ENCODE measurements at regions not wholly inside any gene's neighbourhood (a gene's known extent, or its start where the extent isn't known, plus 50 kb on each side); places are given as distances from the start of the nearest gene placed in this dataset.
"Not testable (repeated sequence)": the region's sequence is repeated elsewhere in the genome, so short reads cannot be mapped to it uniquely, and the experiment has no call there.

DNA sequence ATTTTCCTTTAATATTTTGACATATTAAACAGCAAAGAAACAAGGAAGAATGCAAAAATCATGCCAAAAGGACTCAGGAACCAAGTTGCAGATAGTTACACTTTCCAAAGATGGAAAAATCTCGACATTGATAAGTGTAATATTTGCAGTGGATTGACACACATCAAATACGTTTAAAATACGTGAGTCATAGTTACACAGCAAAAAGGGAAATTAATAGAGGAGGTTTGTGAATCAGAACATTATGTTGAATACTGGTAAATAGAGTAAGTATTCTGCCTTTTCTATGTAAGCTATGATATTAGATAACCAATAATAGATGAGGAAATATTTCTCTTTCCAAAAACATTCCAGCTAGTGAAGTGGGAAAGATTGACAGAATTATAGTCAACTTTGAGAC is 1761.3 kb upstream of the IGFBP7 start:
- no peak for DNase-seq (ENCODE audit: low spot score)

DNA sequence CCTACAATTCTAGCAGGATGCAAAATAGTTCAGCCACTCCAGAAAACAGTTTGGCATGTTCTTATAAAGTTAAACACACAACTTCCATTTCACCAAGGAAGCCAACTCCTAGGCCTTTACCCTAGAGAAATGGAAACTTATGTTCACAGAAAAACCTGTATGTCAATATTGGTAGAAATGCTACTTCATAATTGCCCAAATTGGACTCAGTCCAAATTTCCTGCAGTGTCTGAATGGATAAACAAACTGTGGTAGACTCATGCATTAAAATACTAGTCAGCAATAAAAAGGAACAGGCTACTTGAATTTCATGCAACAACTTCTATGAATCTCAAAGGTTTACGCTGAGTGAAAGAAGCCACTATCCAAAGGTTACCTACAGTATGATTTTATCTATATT is 1738.8 kb upstream of the IGFBP7 start:
- no peak for DNase-seq (ENCODE audit: low spot score)

DNA sequence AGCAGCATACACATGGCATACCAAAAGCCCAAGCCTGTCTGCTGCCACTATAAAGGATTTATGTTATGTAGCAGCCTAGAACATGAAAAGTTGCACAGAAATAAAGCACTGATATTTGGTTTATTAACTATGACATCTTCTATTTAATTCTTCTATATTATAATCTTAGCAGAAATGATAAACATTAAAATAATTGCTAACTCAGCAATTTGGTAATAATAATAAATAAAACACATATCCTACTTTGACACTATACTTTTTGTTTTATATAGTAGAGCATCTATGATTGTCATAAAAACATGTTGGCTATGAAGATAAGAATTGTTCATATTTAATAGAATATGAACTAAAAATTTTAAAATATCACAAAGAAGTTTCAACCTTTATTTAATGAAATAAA is 1733.3 kb upstream of the IGFBP7 start:
- DNase-seq (ENCODE audit: low spot score) = no peak

DNA sequence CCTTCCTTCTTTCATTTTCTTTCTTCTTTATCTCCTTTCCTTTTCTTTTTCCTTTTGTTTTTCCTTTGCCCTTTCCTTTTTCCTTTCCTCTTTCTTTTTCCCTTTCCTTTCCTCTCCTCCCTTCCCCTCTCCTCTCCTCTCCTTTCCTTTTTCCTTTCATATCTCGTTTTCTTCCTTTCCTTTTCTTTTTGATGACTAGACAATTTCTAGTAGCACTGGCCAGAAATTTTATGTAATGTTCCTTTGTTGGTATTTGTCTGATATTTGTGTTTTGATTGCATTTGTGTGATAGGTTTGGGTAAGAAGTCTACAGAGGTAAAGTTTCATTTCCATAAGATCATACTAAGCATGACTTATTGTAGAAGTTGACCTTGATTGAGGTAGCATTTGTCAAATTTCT is 1722.9 kb upstream of the IGFBP7 start:
- no peak for DNase-seq (ENCODE audit: low spot score)

DNA sequence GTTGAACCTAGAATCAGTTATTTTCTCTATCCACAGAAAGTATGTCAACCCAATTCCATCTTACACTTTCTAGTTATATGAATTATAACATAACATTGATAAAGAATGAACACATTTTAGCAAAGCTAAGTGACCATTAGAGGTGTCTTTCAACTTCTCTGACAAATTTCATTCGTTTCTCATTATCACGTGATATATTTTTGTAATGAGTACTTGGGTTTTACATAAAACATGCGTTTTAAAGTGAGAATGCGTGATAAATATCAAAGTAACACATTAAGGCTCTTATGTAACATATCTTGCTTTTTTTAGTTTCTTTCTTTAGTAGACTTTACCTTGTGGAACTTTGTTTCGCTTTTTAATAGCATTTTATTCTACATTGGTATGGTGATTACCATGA is 1715.1 kb upstream of the IGFBP7 start:
- DNase-seq (ENCODE audit: low spot score) = no peak

DNA sequence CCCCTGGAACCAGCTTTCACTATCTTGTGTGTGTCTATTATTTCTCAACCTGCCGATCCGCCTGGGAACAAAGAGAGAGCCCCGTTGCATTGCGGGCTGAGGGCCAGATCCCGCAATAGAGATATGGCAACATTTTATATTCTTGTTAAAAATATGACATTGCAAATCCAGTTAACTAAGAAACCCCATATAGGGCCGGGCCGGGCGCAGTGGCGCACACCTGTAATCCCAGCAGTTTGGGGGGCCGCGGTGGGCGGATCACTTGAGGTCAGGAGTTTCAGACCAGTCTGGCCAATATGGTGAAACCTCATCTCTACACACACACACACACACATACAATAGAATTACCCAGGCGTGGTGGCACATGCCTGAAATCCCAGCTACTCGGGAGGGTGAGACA is 1708.4 kb upstream of the IGFBP7 start:
- not testable (repeated sequence) for DNase-seq (ENCODE audit: low spot score)

DNA sequence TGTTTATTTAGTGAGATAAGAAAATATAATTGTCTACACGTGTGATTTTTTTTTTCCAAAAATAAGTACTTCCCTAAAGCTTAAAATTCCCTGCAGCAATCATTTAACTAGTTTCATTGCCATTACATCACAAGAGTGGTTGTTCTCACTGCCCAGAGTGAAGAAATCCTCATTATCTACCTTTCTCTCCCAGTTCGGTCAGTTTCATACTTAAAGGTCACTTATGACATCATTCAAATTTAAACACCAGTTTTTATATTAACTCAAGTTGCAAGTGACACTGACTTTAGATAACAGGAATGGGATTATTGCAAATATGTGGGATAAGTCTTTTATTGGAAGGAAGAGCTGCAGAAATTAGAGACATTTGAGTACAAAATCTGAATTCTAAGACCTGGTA is 1699.8 kb upstream of the IGFBP7 start:
- no peak for DNase-seq (ENCODE audit: low spot score)

DNA sequence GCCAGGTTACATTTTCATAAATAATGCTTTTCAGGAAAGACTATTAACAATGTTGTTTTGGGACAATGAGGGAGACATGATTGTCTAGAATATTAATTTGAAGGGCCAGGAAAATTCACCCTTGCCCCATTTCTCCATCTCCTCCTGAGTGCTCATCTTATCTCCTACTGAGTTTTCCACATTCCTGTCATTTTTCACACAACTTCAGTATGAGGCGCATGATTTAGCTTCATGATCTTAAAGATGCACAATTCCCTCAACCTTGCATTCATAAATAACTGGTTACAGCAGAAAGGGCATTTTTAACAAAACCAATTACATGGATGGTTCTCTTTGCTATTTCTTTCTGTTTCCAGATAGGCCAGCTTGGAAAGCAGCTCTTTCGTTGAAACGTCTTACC is 1699.2 kb upstream of the IGFBP7 start:
- DNase-seq (ENCODE audit: low spot score) = peak; percentile 21

DNA sequence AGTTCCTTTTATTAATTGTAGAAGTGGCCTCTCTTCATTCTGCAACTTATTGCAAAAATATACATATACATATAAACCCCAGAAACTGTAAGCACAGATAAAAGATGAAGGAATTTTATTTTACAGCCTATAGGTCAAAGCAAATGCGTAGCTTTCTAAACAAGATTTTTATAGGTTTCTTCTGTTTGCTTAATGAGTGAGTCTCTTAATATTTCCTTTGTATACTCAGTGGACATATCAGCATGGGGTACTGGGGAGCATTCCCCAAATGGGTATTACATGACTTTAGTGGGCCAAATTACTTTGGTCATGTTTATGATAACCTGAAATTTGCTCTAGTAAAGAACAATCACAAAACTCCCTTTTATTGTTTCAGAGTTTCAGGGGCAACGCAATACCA is 1698.6 kb upstream of the IGFBP7 start:
- no peak for DNase-seq (ENCODE audit: low spot score)

DNA sequence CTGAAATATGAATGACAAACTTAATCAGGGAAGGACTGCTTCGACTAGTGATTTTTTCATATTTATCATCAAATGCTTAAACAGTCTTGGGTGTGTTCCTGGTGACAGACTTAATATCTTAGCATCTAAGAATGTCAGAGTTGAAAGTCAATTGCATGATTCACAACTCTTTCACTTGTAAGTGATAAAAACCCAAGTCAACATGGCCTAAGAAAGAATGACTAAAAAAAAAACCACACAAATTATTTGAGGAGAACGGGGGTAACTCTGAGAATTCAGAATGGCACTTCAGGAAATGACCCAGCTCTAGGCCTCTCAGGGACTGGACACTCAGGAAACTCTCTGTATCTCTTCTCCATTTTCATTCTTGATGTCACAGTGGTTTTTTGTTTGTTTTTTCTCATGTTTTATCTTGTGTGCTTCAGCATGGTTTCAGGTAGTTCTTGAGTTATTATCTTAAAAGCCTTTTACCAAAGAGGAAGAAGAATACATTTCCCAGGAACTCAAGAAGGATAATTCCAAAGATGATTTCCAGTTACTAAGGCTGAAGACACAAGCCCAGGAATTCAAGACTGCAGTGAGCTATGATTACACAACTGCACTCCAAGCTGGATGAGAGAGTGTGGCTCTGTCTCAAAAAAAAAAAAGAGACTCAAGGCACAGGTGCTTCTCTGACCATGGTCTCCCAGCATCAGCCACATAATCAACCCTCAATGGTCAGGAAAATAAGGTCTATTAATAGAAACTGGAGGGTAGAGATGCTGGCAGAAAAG is 1697.8 kb upstream of the IGFBP7 start:
- DNase-seq (ENCODE audit: low spot score) = peak; percentile 45

DNA sequence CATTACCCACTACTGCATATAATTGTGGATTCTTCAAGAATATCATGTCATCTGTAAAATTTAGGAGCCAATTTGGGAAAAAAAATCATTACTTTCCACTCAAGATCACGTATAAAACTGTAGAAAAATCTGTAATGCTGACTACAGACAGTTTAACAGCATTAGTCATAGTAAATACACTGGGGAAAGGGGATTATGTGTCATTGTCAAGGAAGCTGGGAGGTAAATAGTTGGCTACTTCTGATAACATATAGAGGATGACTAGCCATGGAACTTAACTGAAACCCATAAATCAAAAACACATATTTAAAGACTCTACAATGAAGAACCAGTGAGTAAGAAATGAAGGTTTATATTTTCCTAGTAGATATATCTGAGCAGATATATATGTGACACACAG is 1666.4 kb upstream of the IGFBP7 start:
- DNase-seq (ENCODE audit: low spot score) = peak; percentile 64

DNA sequence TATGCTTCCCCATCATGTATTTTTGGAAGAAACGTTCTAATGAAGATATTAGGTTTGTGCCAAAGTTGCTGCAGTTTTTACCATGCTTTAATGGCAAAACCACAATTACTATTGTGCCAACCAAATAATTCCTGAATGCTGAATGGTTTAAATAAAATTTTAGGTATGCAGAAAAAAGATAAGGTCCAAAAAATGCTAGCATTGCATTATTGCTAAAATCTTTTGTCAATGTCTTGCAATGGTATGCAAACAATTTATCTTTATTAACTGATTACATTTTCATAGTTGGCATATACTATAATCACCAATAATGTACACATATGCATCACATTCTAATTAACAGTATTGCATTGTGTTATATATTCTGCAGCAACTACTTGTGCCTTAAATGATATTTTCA is 1657.4 kb upstream of the IGFBP7 start:
- DNase-seq (ENCODE audit: low spot score) = no peak

DNA sequence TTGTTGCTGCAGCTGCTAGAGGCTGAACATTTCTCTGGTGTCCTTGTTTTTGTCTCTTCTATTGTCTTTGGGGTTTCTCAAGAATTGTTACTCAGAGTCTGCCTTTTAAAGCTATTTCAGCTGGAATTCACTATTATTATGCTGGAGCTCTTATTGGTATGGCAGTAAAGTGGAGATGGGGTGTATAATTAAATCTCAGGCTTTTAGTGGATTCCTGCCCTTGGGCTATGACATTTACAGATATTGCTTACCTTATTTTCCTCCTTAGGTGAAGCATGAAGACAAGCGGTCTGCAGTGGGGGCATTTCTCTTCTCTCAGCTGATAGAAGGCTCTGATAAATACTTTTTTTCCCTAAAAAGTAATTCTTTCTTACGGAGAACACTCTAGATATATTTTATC is 1656.6 kb upstream of the IGFBP7 start:
- no peak for DNase-seq (ENCODE audit: low spot score)

DNA sequence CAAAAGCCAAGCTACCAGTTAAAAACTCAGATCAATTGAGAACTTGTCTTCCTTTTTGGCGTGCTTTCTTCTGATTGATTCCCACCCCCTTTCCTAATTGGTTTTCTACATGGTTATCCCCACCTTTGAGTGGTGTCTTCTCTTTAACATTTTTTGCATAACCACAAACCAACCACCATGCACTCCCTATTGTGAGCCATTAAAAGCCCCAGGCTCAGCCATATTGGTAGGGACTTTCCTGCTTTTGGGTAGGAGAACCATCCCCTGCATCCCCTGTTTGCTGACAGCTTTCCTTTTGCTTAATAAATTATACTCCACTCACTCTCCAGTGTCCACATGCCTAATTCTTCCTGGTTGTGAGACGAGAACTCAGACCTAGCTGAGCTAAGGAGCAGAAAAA is 1651.4 kb upstream of the IGFBP7 start:
- no peak for DNase-seq (ENCODE audit: low spot score)

DNA sequence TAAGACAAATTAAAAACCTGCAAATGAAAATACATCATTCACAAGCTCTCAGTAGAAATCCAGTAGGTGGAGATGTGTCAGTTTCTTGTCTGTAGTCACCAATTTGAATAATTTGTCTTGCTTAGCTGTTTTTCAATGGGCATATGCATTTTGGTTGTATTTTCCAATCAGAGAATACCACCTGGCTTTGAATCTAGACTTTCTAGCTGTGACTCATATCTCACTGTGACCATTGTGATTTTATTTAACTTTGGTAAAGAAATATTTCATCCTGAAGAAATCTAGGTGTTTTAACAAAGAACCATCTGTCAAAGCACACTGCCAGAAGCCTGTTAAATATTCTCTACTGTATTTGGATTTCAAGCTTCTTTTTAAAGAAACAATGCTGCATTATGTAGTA is 1650.6 kb upstream of the IGFBP7 start:
- peak; percentile 12 for DNase-seq (ENCODE audit: low spot score)

DNA sequence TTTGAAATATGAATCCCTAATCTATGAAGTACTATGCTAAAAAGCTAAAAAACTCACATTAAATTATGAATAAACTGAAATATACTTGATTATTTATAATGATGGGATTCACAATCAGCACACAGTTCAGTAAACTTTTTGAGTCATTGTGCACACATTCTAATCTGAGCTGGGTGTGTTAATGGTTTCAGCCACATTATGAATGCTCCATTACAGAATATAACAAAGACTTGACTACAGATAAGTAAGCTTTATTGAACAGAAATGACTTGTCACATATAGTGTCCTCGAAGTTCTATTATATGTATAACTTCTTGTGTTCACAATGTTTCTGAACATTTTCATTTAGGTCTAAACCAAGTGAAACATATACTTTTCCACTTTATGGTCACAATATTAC is 1649.9 kb upstream of the IGFBP7 start:
- DNase-seq (ENCODE audit: low spot score) = no peak

DNA sequence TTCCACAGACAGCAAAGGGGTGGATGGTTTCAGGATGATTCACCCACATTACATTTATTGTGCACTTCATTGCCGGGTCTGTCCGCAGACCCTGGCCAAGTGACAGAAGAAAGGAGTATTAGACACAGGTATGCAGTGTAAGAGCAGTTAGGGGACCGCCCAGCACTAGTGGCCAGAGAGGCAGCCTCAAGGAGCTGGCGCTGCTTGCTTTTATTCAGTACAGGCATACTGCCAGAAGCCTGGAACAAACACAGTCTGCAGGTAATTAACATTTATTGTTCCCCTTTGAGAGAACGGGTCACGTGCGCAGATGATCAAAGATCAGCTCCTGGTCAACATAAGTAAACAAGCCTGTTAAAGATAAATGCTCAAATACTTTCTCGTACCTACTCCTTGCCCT is 1639.0 kb upstream of the IGFBP7 start:
- peak; percentile 7 for DNase-seq (ENCODE audit: low spot score)

DNA sequence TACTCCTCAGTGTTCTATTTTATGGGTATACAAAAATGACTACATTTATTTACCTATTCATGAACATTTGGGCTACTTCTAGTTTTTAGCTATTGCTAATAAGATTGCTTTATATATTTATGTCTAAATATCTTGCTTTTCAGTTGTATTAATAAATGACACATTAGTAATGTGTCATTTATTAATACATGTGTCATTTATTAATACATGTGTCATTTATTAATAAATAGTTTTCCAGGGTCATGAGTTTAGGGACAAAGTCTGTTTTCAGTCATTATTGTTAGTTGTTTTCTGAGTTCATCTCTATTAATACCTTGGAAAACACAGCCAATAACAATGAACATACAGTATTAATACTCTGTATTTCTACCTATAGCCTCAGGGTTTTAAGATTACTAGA is 1630.7 kb upstream of the IGFBP7 start:
- no peak for DNase-seq (ENCODE audit: low spot score)

DNA sequence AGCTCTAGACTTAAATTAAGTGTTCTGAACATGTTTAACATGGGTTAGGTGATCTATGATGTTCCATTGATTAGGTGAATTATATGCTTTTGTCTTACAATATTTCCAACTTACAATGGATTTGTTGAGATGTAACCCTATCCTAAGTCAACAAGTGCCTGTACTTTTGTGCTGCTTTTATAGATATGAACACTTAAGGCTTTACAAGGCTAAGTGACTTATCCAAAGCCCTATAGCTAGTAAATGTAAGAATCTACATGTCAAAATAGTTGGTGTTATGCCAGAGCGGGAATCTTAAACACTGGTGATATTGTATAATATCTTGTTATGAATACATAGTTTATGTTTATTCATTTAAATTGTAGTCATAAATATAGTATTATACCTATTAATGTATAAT is 1629.1 kb upstream of the IGFBP7 start:
- DNase-seq (ENCODE audit: low spot score) = no peak

DNA sequence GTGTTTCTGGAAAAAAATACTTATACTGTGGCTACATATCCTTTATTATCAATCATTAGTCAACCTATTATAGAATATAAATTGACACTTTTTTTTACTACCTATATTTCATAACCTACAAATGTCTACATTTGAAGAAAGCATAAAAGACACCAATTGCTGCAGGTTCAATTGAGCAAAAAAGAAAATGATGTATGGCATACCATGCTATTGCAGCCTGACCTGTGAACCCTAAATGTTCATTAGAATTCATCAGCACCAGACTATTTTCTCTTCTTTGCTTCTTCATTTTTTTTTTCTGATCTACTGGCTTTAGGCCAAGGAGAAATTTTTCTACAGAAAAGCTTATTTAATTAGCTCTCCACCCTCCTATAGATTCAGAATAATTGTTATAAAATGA is 1628.2 kb upstream of the IGFBP7 start:
- no peak for DNase-seq (ENCODE audit: low spot score)

DNA sequence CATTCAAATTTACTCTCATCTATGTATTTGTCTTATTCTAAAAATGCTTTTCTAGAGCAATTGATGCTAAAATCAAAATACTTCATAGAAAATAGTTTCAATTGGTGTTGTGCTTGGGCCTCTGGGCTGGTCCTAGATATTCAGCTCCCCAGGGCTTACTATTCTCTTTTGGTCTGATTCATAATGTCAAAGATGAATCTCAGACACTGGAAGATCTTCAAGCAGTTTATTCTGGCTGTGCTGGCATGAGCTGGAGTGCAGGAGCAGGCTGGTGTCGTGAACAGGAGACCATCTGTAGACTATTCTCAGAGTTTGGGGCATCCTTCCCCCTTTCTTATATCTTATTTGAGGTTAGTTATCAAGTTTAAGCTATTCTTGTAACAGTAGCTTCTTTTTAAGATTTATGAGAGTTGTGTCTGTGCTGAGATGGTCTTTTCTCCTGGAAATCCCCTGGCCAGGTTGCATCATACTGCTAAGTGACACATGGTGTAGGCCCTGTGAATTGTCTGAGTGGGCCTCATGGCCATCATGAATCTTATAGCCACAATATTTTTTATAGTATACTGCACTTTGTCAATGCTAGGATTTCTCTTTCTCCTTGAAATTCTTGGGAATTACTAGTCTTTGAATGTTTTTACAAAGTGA is 1624.0 kb upstream of the IGFBP7 start:
- DNase-seq (ENCODE audit: low spot score) = no peak

DNA sequence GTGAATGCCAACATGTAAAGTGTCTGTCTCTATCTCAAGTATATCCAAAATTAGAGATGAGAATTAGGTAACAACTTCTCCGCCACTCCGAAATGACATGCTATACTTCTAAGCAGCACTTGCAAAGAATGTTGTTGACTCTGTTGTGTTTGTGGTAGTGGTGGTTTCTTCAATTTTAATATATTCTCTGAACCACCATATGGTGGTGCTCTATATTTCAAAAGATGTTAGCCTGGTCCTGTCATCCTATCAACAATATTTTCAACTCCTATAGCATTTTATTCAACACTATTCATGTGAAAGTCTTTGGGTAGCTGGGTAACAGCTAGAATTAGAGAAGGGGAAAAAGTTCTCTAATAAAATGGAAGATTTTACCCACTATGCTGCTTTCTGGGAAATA is 1622.8 kb upstream of the IGFBP7 start:
- DNase-seq (ENCODE audit: low spot score) = no peak

DNA sequence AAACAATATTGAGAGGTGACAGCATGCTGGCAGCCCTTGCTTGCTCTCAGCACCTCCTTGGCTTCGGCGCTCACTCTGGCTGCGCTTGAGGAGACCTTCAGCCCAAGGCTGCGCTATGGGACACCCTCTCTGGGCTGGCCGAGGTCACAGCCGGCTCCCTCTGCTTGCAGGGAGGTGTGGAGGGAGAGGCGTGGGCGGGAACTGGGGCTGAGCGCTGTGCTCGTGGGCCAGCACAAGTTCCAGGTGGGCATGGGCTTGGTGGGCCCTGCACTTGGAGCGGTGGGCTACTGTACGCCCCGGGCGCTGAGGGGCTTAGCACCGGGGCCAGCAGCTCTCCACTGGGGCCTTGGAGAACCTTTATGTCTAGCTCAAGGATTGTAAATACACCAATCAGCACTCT is 1613.8 kb upstream of the IGFBP7 start:
- DNase-seq (ENCODE audit: low spot score) = no peak

DNA sequence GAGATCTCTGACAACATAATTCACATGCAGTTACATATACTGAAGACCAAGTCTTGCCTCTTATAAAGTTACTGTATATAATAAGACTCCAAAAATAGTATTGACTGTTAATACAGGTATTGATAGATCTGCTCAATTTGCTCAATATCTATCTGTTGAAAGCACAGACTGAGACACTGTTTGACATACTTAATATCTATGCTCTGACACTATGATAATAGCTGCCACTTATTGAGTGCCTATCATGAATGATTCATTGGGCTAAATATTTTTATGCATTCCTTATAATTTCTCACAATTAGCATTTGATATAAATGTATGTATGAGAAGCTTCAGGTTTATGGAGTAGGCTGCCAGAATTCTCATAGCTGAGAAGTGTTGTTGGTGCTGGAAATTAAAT is 1600.9 kb upstream of the IGFBP7 start:
- DNase-seq (ENCODE audit: low spot score) = no peak
